GM23338 (cell line): ENCODE measurements at regions not wholly inside any gene's neighbourhood (a gene's known extent, or its start where the extent isn't known, plus 50 kb on each side); places are given as distances from the start of the nearest gene placed in this dataset.

ENCODE experiments used
- CREB1 ChIP-seq: fragments of 250-450 bp; sonication (Bioruptor Pico); IDR thresholded peaks from 2 replicates; pipeline ENCODE4 v1.5.0; 2020; ENCODE audit warnings: low read depth, mild to moderate bottlenecking, moderate library complexity
- EZH2 ChIP-seq: fragments of 200-600 bp; sonication (generic); IDR thresholded peaks from one replicate; pipeline ENCODE4 v1.8.0; 2017; ENCODE audit warnings: antibody characterized with exemption, mild to moderate bottlenecking, low read depth; ENCODE audit not compliant: unreplicated experiment
- EZH2phosphoT487 ChIP-seq: fragments of 200-600 bp; sonication (generic); IDR thresholded peaks from one replicate; pipeline ENCODE4 v1.8.1; 2018; ENCODE audit warnings: antibody characterized with exemption; ENCODE audit not compliant: unreplicated experiment
- JUNB ChIP-seq: IDR thresholded peaks from one replicate; pipeline ENCODE4 v1.6.1; 2016; ENCODE audit warnings: antibody characterized with exemption; ENCODE audit not compliant: unreplicated experiment
- POLR2AphosphoS5 ChIP-seq: IDR thresholded peaks from 2 replicates; pipeline ENCODE4 v1.6.1; 2016; ENCODE audit warnings: antibody characterized with exemption, low read depth
- STAT1 ChIP-seq: IDR thresholded peaks from one replicate; pipeline ENCODE4 v1.6.1; 2016; ENCODE audit warnings: antibody characterized with exemption; ENCODE audit not compliant: unreplicated experiment
- ZNF114 ChIP-seq: fragments of 250-450 bp; sonication (Bioruptor Pico); IDR thresholded peaks from 2 replicates; pipeline ENCODE4 v1.5.0; 2020; ENCODE audit warnings: mild to moderate bottlenecking, moderate library complexity
- ZNF331 ChIP-seq: fragments of 250-450 bp; sonication (Bioruptor Pico); IDR thresholded peaks from 2 replicates; pipeline ENCODE4 v1.5.0; 2020; ENCODE audit warnings: low read depth, mild to moderate bottlenecking, moderate library complexity
- TF ChIP-seq, protein P1 (sequence below), 2 experiments: fragments of 200-600 bp in 1 of 2; sonication (generic) in 1 of 2; conservative IDR thresholded peaks; 2 replicates each; pipeline versions ENCODE4 v1.5.1 to v1.6.1; 2016 to 2017; ENCODE audit warnings: antibody characterized with exemption in 2 of 2, low read depth in 2 of 2, mild to moderate bottlenecking in 2 of 2, moderate library complexity in 1 of 2
- TF ChIP-seq, protein P2 (sequence below): IDR thresholded peaks from one replicate; pipeline ENCODE4 v1.6.1; 2018; ENCODE audit warnings: antibody characterized with exemption; ENCODE audit not compliant: unreplicated experiment
- TF ChIP-seq, protein P3 (sequence below): IDR thresholded peaks from 2 replicates; pipeline ENCODE4 v1.6.1; 2016; ENCODE audit warnings: antibody characterized with exemption

DNA sequence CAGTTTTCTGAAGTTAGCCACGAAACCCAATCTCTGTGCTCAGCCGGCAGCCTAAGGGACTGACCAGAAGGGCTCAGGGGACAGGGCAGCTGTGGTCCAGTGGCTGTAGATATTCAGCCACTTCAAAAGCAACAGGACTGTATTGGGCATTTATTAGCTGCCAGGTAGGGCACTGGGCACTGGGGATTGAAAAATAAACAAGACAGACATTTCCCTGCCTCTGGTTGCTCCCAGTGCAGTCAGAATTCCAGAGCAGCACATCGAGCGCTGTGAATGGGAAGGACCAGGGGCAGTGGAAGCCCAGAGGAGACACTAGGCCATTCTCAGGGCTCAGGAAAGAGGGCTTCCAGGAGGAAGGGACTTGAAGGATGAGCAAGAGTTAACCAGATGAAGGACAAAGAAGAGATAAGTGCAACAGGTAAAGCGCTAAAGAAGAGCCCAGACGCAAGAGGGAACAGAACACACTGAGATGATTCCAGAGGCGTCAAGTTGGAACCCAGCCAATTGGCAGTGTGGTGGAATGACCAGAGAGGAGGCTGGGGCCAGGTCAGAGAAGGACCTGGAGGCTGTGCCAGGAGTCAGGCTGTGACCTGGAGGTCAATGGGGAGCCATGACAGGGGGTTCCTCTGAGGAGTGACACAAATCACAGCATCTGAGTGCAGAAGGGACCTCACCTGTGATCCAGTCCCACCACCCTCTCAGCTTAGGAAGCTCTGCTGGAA, 122.5 kb upstream of the ZNF618 start:
- TF ChIP-seq, protein P1, sequence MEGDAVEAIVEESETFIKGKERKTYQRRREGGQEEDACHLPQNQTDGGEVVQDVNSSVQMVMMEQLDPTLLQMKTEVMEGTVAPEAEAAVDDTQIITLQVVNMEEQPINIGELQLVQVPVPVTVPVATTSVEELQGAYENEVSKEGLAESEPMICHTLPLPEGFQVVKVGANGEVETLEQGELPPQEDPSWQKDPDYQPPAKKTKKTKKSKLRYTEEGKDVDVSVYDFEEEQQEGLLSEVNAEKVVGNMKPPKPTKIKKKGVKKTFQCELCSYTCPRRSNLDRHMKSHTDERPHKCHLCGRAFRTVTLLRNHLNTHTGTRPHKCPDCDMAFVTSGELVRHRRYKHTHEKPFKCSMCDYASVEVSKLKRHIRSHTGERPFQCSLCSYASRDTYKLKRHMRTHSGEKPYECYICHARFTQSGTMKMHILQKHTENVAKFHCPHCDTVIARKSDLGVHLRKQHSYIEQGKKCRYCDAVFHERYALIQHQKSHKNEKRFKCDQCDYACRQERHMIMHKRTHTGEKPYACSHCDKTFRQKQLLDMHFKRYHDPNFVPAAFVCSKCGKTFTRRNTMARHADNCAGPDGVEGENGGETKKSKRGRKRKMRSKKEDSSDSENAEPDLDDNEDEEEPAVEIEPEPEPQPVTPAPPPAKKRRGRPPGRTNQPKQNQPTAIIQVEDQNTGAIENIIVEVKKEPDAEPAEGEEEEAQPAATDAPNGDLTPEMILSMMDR (conservative IDR thresholded peaks at IDR 0.05; ENCODE audit: low read depth in 2 of 2), result no peak
- TF ChIP-seq JUNB (no peak), POLR2AphosphoS5 (no peak), CREB1 (CRISPR knock-in tag) (no peak), EZH2 (no peak), EZH2phosphoT487 (no peak), ZNF114 (no peak), STAT1 (no peak), ZNF331 (CRISPR knock-in tag) (no peak)
- TF ChIP-seq, protein P2, sequence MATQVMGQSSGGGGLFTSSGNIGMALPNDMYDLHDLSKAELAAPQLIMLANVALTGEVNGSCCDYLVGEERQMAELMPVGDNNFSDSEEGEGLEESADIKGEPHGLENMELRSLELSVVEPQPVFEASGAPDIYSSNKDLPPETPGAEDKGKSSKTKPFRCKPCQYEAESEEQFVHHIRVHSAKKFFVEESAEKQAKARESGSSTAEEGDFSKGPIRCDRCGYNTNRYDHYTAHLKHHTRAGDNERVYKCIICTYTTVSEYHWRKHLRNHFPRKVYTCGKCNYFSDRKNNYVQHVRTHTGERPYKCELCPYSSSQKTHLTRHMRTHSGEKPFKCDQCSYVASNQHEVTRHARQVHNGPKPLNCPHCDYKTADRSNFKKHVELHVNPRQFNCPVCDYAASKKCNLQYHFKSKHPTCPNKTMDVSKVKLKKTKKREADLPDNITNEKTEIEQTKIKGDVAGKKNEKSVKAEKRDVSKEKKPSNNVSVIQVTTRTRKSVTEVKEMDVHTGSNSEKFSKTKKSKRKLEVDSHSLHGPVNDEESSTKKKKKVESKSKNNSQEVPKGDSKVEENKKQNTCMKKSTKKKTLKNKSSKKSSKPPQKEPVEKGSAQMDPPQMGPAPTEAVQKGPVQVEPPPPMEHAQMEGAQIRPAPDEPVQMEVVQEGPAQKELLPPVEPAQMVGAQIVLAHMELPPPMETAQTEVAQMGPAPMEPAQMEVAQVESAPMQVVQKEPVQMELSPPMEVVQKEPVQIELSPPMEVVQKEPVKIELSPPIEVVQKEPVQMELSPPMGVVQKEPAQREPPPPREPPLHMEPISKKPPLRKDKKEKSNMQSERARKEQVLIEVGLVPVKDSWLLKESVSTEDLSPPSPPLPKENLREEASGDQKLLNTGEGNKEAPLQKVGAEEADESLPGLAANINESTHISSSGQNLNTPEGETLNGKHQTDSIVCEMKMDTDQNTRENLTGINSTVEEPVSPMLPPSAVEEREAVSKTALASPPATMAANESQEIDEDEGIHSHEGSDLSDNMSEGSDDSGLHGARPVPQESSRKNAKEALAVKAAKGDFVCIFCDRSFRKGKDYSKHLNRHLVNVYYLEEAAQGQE, result no peak
- TF ChIP-seq, protein P3, sequence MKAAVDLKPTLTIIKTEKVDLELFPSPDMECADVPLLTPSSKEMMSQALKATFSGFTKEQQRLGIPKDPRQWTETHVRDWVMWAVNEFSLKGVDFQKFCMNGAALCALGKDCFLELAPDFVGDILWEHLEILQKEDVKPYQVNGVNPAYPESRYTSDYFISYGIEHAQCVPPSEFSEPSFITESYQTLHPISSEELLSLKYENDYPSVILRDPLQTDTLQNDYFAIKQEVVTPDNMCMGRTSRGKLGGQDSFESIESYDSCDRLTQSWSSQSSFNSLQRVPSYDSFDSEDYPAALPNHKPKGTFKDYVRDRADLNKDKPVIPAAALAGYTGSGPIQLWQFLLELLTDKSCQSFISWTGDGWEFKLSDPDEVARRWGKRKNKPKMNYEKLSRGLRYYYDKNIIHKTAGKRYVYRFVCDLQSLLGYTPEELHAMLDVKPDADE, result no peak
